Neural crest cell (in vitro differentiated cells): ENCODE measurements at regions not wholly inside any gene's neighbourhood (a gene's known extent, or its start where the extent isn't known, plus 50 kb on each side); places are given as distances from the start of the nearest gene placed in this dataset.

ENCODE experiments used
- DNase-seq: peaks from one replicate; pipeline ENCODE4 v3.0.0; 2021; ENCODE audit warnings: low read depth, mixed read lengths, low spot score
- H3K27ac Mint-ChIP-seq: one replicate; pipeline ENCODE4 v1.8.0; 2021; ENCODE audit warnings: mild to moderate bottlenecking, mixed read lengths; ENCODE audit not compliant: unreplicated experiment
- H3K27me3 Mint-ChIP-seq: 2 replicates; pipeline ENCODE4 v1.8.0; 2021; ENCODE audit warnings: low read depth, mild to moderate bottlenecking, mixed read lengths
- H3K36me3 Mint-ChIP-seq: 2 replicates; pipeline ENCODE4 v1.8.0; 2021; ENCODE audit warnings: low read depth, mild to moderate bottlenecking, mixed read lengths
- H3K4me1 Mint-ChIP-seq: 2 replicates; pipeline ENCODE4 v1.8.0; 2021; ENCODE audit warnings: mixed read lengths
- H3K4me3 Mint-ChIP-seq: one replicate; pipeline ENCODE4 v1.8.0; 2021; ENCODE audit warnings: mild to moderate bottlenecking, mixed read lengths
- H3K9me3 Mint-ChIP-seq: 2 replicates; pipeline ENCODE4 v1.8.0; 2021; ENCODE audit warnings: mixed read lengths
- TF ChIP-seq, protein P1 (sequence below): fragments of 200-600 bp; sonication (generic); conservative IDR thresholded peaks from 2 replicates; pipeline ENCODE4 v1.5.0; 2021; ENCODE audit warnings: antibody characterized with exemption, mild to moderate bottlenecking

DNA sequence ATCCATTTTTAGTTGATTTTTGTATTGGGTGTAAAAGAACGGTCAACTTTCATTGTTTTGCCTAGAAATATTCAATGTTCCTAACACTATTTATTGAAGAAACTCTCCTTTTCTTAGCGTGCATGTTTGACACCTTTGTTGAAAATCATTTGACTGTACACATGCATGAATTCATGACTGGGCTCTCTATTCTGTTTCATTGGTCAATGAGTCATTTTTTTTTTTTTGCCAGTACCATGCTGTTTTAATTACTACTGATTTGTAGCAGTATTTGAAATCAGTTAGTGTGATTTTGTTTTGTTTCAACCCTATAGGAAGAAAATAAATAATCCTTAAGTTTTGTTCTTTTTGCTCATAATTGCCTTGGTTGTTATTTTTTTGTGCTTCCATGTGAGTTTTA is 828.7 kb downstream of the SUCLG1 start:
- no peak overlapping the region for H3K27ac Mint-ChIP-seq
- no peaks in the 10 kb centered on the region for H3K4me1 Mint-ChIP-seq
- no peaks in the 10 kb centered on the region for H3K36me3 Mint-ChIP-seq
- TF ChIP-seq, protein P1, sequence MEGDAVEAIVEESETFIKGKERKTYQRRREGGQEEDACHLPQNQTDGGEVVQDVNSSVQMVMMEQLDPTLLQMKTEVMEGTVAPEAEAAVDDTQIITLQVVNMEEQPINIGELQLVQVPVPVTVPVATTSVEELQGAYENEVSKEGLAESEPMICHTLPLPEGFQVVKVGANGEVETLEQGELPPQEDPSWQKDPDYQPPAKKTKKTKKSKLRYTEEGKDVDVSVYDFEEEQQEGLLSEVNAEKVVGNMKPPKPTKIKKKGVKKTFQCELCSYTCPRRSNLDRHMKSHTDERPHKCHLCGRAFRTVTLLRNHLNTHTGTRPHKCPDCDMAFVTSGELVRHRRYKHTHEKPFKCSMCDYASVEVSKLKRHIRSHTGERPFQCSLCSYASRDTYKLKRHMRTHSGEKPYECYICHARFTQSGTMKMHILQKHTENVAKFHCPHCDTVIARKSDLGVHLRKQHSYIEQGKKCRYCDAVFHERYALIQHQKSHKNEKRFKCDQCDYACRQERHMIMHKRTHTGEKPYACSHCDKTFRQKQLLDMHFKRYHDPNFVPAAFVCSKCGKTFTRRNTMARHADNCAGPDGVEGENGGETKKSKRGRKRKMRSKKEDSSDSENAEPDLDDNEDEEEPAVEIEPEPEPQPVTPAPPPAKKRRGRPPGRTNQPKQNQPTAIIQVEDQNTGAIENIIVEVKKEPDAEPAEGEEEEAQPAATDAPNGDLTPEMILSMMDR = no peak
- H3K4me3 Mint-ChIP-seq = no peak overlapping the region
- H3K9me3 Mint-ChIP-seq = no peaks in the 10 kb centered on the region
- no peak for DNase-seq
- H3K27me3 Mint-ChIP-seq = no peaks in the 10 kb centered on the region

DNA sequence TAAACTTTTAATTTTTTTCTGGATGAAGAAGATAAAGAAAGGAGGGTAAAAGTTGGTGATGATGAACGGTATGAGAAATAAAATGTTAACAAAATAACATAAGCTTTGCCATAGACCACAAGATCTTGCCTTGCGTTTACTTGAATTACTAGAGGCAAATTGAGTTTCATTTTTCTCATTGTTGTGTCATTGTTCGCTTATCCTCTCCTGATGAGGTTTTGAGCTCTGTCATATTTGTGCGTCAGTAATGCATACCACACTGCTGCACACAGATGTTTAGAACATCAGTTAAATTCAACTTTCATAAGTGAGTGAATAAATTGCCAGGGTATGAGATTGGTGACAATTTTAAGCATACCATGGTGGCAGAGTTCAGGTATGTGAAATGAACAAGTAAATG is 843.6 kb downstream of the SUCLG1 start:
- Mint-ChIP-seq H3K27me3 (no peaks in the 10 kb centered on the region), H3K9me3 (peaks cover 8% of the 10 kb centered on the region), H3K27ac (no peak overlapping the region), H3K36me3 (peaks cover 3% of the 10 kb centered on the region), H3K4me3 (no peak overlapping the region), H3K4me1 (no peaks in the 10 kb centered on the region)
- TF ChIP-seq, protein P1 = no peak
- no peak for DNase-seq

DNA sequence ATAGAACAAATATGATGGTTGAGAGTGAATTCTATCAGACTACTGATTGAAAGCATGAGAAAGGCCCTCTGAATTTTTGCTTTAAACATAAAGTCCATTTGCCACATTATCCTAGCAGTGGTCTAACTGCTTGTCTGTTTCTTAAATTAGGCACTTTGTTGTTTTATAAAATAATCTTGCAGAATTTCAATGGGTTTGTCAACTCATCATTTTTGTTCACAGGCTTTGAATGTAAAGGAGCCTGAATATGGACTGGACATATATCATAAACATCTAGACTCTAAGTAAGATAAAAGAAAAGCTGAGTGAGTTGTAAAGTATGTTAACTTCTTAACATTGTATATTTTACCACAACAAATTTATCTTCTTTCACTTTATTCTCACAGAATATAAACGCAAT is 845.9 kb downstream of the SUCLG1 start:
- TF ChIP-seq, protein P1 = no peak
- Mint-ChIP-seq H3K9me3 (peaks cover 11% of the 10 kb centered on the region), H3K27ac (no peak overlapping the region), H3K36me3 (peaks cover 2% of the 10 kb centered on the region), H3K4me3 (no peak overlapping the region), H3K4me1 (no peaks in the 10 kb centered on the region), H3K27me3 (no peaks in the 10 kb centered on the region)
- no peak for DNase-seq

DNA sequence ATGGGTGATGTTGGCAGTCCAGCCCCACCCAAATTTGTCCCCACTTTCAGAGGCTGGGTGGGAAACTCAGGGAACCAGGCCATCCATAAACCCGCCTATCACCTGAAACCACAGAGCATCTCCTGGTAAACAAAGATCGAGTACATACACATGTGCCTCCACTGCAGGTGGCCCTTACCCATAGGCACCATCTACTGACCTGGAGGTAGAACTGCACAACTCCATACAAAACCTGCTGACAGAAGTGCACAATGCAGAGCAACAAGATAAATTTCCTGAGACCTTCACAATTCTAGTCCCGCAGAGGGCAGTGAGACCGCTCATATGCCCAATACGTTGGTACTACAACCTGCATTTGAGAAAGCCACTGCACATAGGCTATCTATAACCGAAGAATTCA is 856.3 kb downstream of the SUCLG1 start:
- H3K4me3 Mint-ChIP-seq = no peak overlapping the region
- no peaks in the 10 kb centered on the region for H3K27me3 Mint-ChIP-seq
- TF ChIP-seq, protein P1 = no peak

DNA sequence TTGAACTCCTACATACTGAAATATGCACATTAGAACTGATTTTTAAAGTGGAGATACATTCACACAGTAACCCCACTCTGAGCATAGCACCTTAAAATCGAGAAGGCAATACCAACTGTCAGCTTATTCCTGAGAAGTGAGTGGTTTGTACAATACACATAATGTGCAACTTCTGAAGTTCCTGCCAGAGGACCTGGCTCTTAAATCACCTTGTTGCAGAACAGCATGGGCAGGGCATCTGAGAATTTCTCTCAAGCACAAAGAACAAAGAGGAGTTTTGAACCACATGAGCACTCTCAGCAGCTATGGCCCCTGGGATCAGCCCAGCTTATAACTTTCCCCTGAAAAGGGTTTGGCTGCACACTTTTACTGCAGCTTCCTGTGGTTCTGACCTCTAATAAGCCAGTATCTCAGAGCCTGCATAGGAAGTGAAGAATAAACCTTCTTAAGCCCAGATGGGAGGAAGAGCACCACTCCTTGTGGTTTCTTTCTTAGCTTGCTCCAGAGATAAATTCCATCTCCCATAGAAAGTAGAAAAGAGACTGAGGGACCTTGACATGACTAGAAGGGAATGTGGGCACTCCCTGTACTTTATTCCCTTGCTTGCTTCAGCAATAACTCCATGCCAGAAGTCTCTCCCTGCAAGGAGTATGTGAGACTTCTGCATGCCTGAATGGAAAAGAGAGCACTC is 862.3 kb downstream of the SUCLG1 start:
- no peaks in the 10 kb centered on the region for H3K36me3 Mint-ChIP-seq
- DNase-seq = no peak
- H3K27me3 Mint-ChIP-seq = no peaks in the 10 kb centered on the region
- peaks cover 8% of the 10 kb centered on the region for H3K9me3 Mint-ChIP-seq
- no peak overlapping the region for H3K27ac Mint-ChIP-seq
- no peaks in the 10 kb centered on the region for H3K4me1 Mint-ChIP-seq
- TF ChIP-seq, protein P1 = no peak
- no peak overlapping the region for H3K4me3 Mint-ChIP-seq

More for the DNA sequence above, 856.3 kb downstream of the SUCLG1 start:
- Mint-ChIP-seq H3K4me1 (no peaks in the 10 kb centered on the region), H3K27ac (no peak overlapping the region), H3K9me3 (peaks cover 5% of the 10 kb centered on the region), H3K36me3 (no peaks in the 10 kb centered on the region)
- no peak for DNase-seq
